HG03060 (cell line): ENCODE measurements at regions not wholly inside any gene's neighbourhood (a gene's known extent, or its start where the extent isn't known, plus 50 kb on each side); places are given as distances from the start of the nearest gene placed in this dataset.

Source experiments
- ATAC-seq: cut with Tn5 transposase; IDR thresholded peaks from one replicate; pipeline ENCODE4 v1.9.1; 2021; ENCODE audit warnings: low read depth, moderate number of reproducible peaks; ENCODE audit not compliant: unreplicated experiment

GRCh38 chr6:132244744-132245143 is 156.5 kb downstream of the MOXD1 start:
- ATAC-seq = no peak

- ATAC-seq = no peak
Observed at GRCh38 chr6:132236744-132237143, 164.5 kb downstream of the MOXD1 start.

GRCh38 chr6:132236281-132236680 is 165.0 kb downstream of the MOXD1 start:
- no peak for ATAC-seq

- ATAC-seq = no peak
Observed at GRCh38 chr6:132235596-132236280, 165.5 kb downstream of the MOXD1 start.

GRCh38 chr6:132234356-132234755 is 166.9 kb downstream of the MOXD1 start:
- ATAC-seq = no peak

GRCh38 chr6:132231121-132231884 is 170.0 kb downstream of the MOXD1 start:
- ATAC-seq = no peak

GRCh38 chr6:132228894-132229293 is 172.4 kb downstream of the MOXD1 start:
- ATAC-seq = no peak

- ATAC-seq = no peak
Observed at GRCh38 chr6:132227904-132228303, 173.4 kb downstream of the MOXD1 start.

GRCh38 chr6:132224943-132225342 is 176.3 kb downstream of the MOXD1 start:
- no peak for ATAC-seq

GRCh38 chr6:132220800-132221199 is 180.5 kb downstream of the MOXD1 start:
- ATAC-seq = no peak

- ATAC-seq = no peak
Observed at GRCh38 chr6:132219901-132220300, 181.4 kb downstream of the MOXD1 start.

- ATAC-seq = no peak
Observed at GRCh38 chr6:132218059-132218696, 183.1 kb downstream of the MOXD1 start.

GRCh38 chr6:132215805-132216204 is 185.5 kb downstream of the MOXD1 start:
- ATAC-seq = no peak

- ATAC-seq = no peak
Observed at GRCh38 chr6:132214716-132215115, 186.6 kb downstream of the MOXD1 start.

GRCh38 chr6:132213732-132214131 is 187.5 kb downstream of the MOXD1 start:
- no peak for ATAC-seq

- ATAC-seq = no peak
Observed at GRCh38 chr6:132213191-132213590, 188.1 kb downstream of the MOXD1 start.

- ATAC-seq = no peak
Observed at GRCh38 chr6:132210886-132211563, 190.2 kb downstream of the MOXD1 start.

GRCh38 chr6:132209351-132209750 is 191.9 kb downstream of the MOXD1 start:
- ATAC-seq = no peak

- ATAC-seq = no peak
Observed at GRCh38 chr6:132207991-132208390, 193.3 kb downstream of the MOXD1 start.

GRCh38 chr6:132205946-132206345 is 195.3 kb downstream of the MOXD1 start:
- ATAC-seq = no peak

GRCh38 chr6:132204591-132204990 is 196.7 kb downstream of the MOXD1 start:
- ATAC-seq = no peak
